ENCODE measurements at regions not wholly inside any gene's neighbourhood (a gene's known extent, or its start where the extent isn't known, plus 50 kb on each side); places are given as distances from the start of the nearest gene placed in this dataset.

GRCh38 chr7:85641331-85641730 is 454.5 kb upstream of the SEMA3D start:
- DNase-seq, result no peak
- no peak overlapping the region for H3K27ac Mint-ChIP-seq
- no peaks in the 10 kb centered on the region for H3K9me3 Mint-ChIP-seq (ENCODE audit: insufficient read depth)
- no peaks in the 10 kb centered on the region for H3K4me1 Mint-ChIP-seq (ENCODE audit: low read depth)
- no peaks in the 10 kb centered on the region for H3K27me3 Mint-ChIP-seq (ENCODE audit: low read depth)
- POLR2A ChIA-PET, result no interaction called here
- no peak overlapping the region for H3K4me3 Mint-ChIP-seq
- CTCF ChIA-PET, result interaction anchor here (0.7 kb wide), 1 partner anchor 1706 kb away, joined by 3 read pairs; no protein-coding TSS in a partner anchor
- no peaks in the 10 kb centered on the region for H3K36me3 Mint-ChIP-seq (ENCODE audit: low read depth)
- ATAC-seq, result no peak

GRCh38 chr7:85638394-85638793 is 451.5 kb upstream of the SEMA3D start:
- no peak for DNase-seq
- no peak for ATAC-seq

GRCh38 chr7:85634951-85635350 is 448.1 kb upstream of the SEMA3D start:
- Mint-ChIP-seq H3K4me1 (ENCODE audit: low read depth) (no peaks in the 10 kb centered on the region), H3K4me3 (no peak overlapping the region), H3K27me3 (ENCODE audit: low read depth) (no peaks in the 10 kb centered on the region), H3K36me3 (ENCODE audit: low read depth) (no peaks in the 10 kb centered on the region), H3K9me3 (ENCODE audit: insufficient read depth) (no peaks in the 10 kb centered on the region), H3K27ac (no peak overlapping the region)
- DNase-seq, result no peak
- no peak for ATAC-seq
- POLR2A ChIA-PET, result no interaction called here
- CTCF ChIA-PET, result no interaction called here

More at GRCh38 chr7:85638394-85638793, 451.5 kb upstream of the SEMA3D start:
- H3K4me1 Mint-ChIP-seq (ENCODE audit: low read depth), result no peaks in the 10 kb centered on the region
- no peaks in the 10 kb centered on the region for H3K9me3 Mint-ChIP-seq (ENCODE audit: insufficient read depth)
- ChIA-PET POLR2A (no interaction called here), CTCF (no interaction called here)
- no peaks in the 10 kb centered on the region for H3K36me3 Mint-ChIP-seq (ENCODE audit: low read depth)
- H3K27ac Mint-ChIP-seq, result no peak overlapping the region
- no peak overlapping the region for H3K4me3 Mint-ChIP-seq
- H3K27me3 Mint-ChIP-seq (ENCODE audit: low read depth), result no peaks in the 10 kb centered on the region

GRCh38 chr7:85630904-85631600 is 444.2 kb upstream of the SEMA3D start:
- Mint-ChIP-seq H3K9me3 (ENCODE audit: insufficient read depth) (no peaks in the 10 kb centered on the region), H3K36me3 (ENCODE audit: low read depth) (no peaks in the 10 kb centered on the region), H3K27me3 (ENCODE audit: low read depth) (no peaks in the 10 kb centered on the region), H3K4me1 (ENCODE audit: low read depth) (no peaks in the 10 kb centered on the region), H3K27ac (no peak overlapping the region), H3K4me3 (no peak overlapping the region)
- ChIA-PET POLR2A (no interaction called here), CTCF (no interaction called here)
- no peak for DNase-seq
- no peak for ATAC-seq

GRCh38 chr7:85627791-85628586 is 441.1 kb upstream of the SEMA3D start:
- POLR2A ChIA-PET, result no interaction called here
- no peak for ATAC-seq
- CTCF ChIA-PET, result no interaction called here
- Mint-ChIP-seq H3K9me3 (ENCODE audit: insufficient read depth) (no peaks in the 10 kb centered on the region), H3K27ac (no peak overlapping the region), H3K27me3 (ENCODE audit: low read depth) (no peaks in the 10 kb centered on the region), H3K36me3 (ENCODE audit: low read depth) (no peaks in the 10 kb centered on the region), H3K4me1 (ENCODE audit: low read depth) (no peaks in the 10 kb centered on the region), H3K4me3 (no peak overlapping the region)
- no peak for DNase-seq

- ATAC-seq (no peak), DNase-seq (no peak)
- ChIA-PET CTCF (no interaction called here), POLR2A (no interaction called here)
- no peak overlapping the region for H3K4me3 Mint-ChIP-seq
- H3K4me1 Mint-ChIP-seq (ENCODE audit: low read depth), result no peaks in the 10 kb centered on the region
- H3K9me3 Mint-ChIP-seq (ENCODE audit: insufficient read depth), result no peaks in the 10 kb centered on the region
- no peak overlapping the region for H3K27ac Mint-ChIP-seq
- H3K27me3 Mint-ChIP-seq (ENCODE audit: low read depth), result no peaks in the 10 kb centered on the region
- no peaks in the 10 kb centered on the region for H3K36me3 Mint-ChIP-seq (ENCODE audit: low read depth)
Observed at GRCh38 chr7:85622059-85622458, 435.2 kb upstream of the SEMA3D start.

- ATAC-seq (no peak), DNase-seq (no peak)
- H3K27me3 Mint-ChIP-seq (ENCODE audit: low read depth), result no peaks in the 10 kb centered on the region
- ChIA-PET CTCF (no interaction called here), POLR2A (no interaction called here)
- H3K27ac Mint-ChIP-seq, result no peak overlapping the region
- H3K4me1 Mint-ChIP-seq (ENCODE audit: low read depth), result no peaks in the 10 kb centered on the region
- no peaks in the 10 kb centered on the region for H3K36me3 Mint-ChIP-seq (ENCODE audit: low read depth)
- no peak overlapping the region for H3K4me3 Mint-ChIP-seq
- H3K9me3 Mint-ChIP-seq (ENCODE audit: insufficient read depth), result no peaks in the 10 kb centered on the region
Observed at GRCh38 chr7:85620936-85621685, 434.3 kb upstream of the SEMA3D start.

GRCh38 chr7:85619236-85619635 is 432.4 kb upstream of the SEMA3D start:
- DNase-seq (no peak), ATAC-seq (no peak)
- Mint-ChIP-seq H3K4me1 (ENCODE audit: low read depth) (no peaks in the 10 kb centered on the region), H3K27ac (no peak overlapping the region), H3K4me3 (no peak overlapping the region), H3K9me3 (ENCODE audit: insufficient read depth) (no peaks in the 10 kb centered on the region), H3K27me3 (ENCODE audit: low read depth) (no peaks in the 10 kb centered on the region), H3K36me3 (ENCODE audit: low read depth) (no peaks in the 10 kb centered on the region)
- POLR2A ChIA-PET, result no interaction called here
- CTCF ChIA-PET, result no interaction called here

- Mint-ChIP-seq H3K4me1 (ENCODE audit: low read depth) (no peaks in the 10 kb centered on the region), H3K36me3 (ENCODE audit: low read depth) (no peaks in the 10 kb centered on the region), H3K9me3 (ENCODE audit: insufficient read depth) (no peaks in the 10 kb centered on the region), H3K4me3 (no peak overlapping the region), H3K27ac (no peak overlapping the region), H3K27me3 (ENCODE audit: low read depth) (no peaks in the 10 kb centered on the region)
- CTCF ChIA-PET, result no interaction called here
- ATAC-seq, result no peak
- no peak for DNase-seq
- POLR2A ChIA-PET, result no interaction called here
Observed at GRCh38 chr7:85614684-85615083, 427.8 kb upstream of the SEMA3D start.

GRCh38 chr7:85612514-85612913 is 425.7 kb upstream of the SEMA3D start:
- Mint-ChIP-seq H3K27me3 (ENCODE audit: low read depth) (no peaks in the 10 kb centered on the region), H3K36me3 (ENCODE audit: low read depth) (no peaks in the 10 kb centered on the region), H3K4me1 (ENCODE audit: low read depth) (no peaks in the 10 kb centered on the region), H3K27ac (no peak overlapping the region), H3K9me3 (ENCODE audit: insufficient read depth) (no peaks in the 10 kb centered on the region), H3K4me3 (no peak overlapping the region)
- no peak for ATAC-seq
- CTCF ChIA-PET, result no interaction called here
- DNase-seq, result no peak
- POLR2A ChIA-PET, result no interaction called here

- CTCF ChIA-PET, result no interaction called here
Observed at GRCh38 chr7:85608804-85609203, 421.9 kb upstream of the SEMA3D start.

GRCh38 chr7:85602196-85602595 is 415.3 kb upstream of the SEMA3D start:
- Mint-ChIP-seq H3K4me3 (no peak overlapping the region), H3K4me1 (ENCODE audit: low read depth) (no peaks in the 10 kb centered on the region), H3K27me3 (ENCODE audit: low read depth) (no peaks in the 10 kb centered on the region), H3K36me3 (ENCODE audit: low read depth) (no peaks in the 10 kb centered on the region), H3K27ac (no peak overlapping the region), H3K9me3 (ENCODE audit: insufficient read depth) (no peaks in the 10 kb centered on the region)
- POLR2A ChIA-PET, result no interaction called here
- CTCF ChIA-PET, result no interaction called here
- DNase-seq (no peak), ATAC-seq (no peak)

More at GRCh38 chr7:85608804-85609203, 421.9 kb upstream of the SEMA3D start:
- POLR2A ChIA-PET, result no interaction called here
- Mint-ChIP-seq H3K27me3 (ENCODE audit: low read depth) (no peaks in the 10 kb centered on the region), H3K4me3 (no peak overlapping the region), H3K36me3 (ENCODE audit: low read depth) (no peaks in the 10 kb centered on the region), H3K9me3 (ENCODE audit: insufficient read depth) (no peaks in the 10 kb centered on the region), H3K4me1 (ENCODE audit: low read depth) (no peaks in the 10 kb centered on the region), H3K27ac (no peak overlapping the region)
- DNase-seq, result no peak
- no peak for ATAC-seq

All from activated CD8-positive, alpha-beta T cell treated with anti-CD3 and anti-CD28 coated beads, Interleukin-2, amount 10 ng/mL, durations not matched to agents 7 days and 5 days (primary cell).